DMS153 (cell line): ENCODE measurements at regions not wholly inside any gene's neighbourhood (a gene's known extent, or its start where the extent isn't known, plus 50 kb on each side); places are given as distances from the start of the nearest gene placed in this dataset.
A peak's percentile ranks its signal among the peaks of the same experiment; 100 is the strongest.
"Not testable (repeated sequence)": the region's sequence is repeated elsewhere in the genome, so short reads cannot be mapped to it uniquely, and the experiment has no call there.

ENCODE experiments used
- DNase-seq: peaks from one replicate; lab custom pipeline; 2025; lab: John Stamatoyannopoulos, UW

DNA sequence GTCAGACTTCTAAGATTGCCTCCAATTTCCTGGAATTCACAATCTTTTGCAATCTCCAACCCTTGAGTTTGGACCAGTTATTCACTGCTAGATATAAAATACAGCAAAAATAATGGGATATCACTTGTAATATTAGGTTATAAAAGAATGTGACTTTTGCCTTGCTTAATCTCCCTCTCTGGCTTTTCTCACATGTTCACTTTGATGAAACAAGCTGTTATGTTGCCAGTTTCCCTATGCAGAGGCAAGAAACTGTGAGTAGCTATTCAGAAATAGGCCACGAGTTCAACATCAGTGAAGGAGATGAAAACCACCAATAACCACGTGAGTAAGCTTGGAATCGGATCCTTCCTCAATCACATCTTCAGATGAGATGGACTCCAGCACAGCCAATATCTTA, 842.7 kb downstream of the RNF144A start:
- DNase-seq, result no peak

DNA sequence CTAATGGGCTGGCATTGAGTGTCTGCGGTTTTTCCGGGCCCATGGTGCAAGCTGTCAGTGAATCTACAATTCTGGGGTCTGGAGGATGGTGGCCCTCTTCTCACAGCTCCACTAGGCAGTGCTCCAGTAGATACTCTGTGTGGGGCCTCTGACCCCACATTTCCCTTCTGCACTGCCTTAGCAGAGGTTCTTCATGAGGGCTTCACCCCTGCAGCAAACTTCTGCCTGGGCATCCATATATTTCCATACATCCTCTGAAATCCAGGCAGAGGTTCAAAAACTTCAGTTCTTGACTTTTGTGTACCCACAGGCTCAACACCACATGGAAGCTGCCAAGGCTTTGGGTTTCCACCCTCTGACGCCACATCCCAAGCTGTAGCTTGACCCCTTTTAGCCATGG, 846.2 kb downstream of the RNF144A start:
- not testable (repeated sequence) for DNase-seq

DNA sequence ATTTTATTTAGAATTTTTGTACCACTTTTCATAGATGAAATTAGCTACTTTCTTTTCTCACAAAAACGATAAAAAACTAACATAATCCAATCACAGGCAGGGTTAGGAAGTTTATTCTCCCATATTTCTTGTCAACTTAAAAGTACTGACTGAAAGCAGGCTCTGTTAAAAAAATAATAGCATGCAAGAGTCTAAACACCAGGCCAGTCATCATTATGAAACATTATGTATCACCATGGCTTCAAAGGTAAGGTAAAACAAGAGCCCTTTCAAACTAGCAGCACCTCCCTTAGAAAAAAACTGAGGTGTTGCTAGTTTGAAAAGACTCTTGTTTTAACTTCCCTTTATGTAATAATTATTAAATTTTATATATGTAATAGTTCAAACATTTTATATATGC, 848.0 kb downstream of the RNF144A start:
- DNase-seq, result no peak

DNA sequence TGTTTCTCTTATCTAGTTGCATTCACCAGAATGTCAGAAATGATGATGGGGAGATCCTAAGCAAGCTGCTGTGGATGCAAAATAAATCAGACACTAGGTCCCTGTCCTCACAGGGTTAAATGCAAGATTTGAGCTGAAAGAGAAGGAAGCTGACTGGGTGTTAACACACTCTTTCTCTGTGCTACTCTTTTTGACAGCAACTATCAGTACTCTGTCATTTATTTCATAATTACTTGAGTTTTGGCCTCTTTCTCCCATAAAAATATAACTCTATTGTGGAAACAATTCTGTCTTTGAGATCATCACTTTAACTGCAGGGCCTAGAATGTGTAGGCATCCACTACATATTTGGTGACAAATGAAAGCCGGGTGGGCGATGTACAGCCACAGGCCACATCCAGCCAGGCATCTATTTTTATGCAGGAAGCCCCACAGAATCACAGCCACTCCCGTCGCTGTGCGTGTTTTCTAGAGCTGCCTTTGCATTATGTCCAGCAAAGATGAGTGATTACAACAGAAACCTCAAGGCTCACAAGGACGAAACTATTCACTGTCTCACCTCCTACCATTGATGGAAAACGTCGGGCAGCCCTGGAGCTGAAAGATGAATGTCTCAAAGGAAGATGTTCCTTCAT, 849.0 kb downstream of the RNF144A start:
- no peak for DNase-seq

DNA sequence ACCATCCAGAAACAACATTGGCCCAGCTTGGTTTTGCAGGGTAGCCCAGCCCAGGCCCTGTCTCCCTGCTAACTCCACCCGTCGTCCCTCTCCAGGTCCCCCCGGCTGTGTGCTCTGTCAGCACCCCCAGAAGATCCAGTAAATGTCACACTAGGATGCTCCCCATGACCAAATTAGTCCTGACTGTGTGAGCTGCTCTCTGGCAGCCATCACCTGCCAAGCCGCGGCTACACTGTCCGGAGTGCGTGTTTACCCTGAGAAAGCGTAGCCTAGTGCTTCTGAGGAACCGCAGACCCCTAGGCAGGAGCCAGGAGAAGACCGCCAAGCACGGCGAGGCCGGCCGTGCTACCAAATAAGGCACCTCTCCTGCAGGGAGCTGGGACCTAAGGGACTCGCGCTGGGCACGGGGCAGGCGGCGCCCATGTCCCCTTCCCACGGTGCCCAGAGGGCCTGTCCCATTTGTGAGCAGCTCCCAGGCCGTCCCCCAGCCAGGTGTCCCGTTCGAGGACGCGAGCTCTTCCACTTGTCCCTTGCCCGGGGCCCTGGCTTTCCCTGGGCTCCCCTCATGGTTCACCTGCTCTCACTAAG, 849.9 kb downstream of the RNF144A start:
- no peak for DNase-seq

DNA sequence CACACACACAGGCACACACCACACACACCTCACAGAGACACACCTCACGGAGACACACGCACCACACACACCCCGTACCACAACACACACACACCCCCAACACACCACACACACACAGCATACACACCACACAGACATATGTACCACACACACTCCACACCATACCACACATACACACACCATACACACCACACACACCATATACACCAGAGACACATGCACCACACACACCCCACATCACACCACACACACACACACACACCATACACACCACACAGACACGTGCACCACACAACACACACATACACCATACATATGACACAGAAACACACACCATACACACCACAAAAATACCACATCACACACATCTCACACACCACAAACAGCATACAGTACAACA, 850.7 kb downstream of the RNF144A start:
- DNase-seq, result no peak

DNA sequence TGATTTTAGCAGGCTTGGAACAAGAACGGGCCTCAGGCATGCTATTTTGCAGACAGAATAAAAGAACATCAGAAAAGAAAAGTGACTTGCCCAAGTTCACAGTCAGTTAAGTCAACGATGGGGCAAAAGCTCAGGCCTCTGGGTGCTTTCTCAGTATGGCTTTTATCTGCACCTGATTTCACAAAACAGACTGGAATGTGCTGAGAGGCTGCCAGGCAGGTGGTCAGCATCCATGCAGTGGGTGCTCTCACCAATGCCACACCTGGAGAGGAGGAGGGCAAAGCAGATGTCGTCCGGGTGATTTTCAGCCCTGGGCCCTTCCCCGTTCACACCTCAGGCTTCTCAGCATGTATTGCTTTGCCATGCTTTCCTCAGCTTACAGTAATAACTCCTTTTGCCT, 854.6 kb downstream of the RNF144A start:
- DNase-seq, result no peak

DNA sequence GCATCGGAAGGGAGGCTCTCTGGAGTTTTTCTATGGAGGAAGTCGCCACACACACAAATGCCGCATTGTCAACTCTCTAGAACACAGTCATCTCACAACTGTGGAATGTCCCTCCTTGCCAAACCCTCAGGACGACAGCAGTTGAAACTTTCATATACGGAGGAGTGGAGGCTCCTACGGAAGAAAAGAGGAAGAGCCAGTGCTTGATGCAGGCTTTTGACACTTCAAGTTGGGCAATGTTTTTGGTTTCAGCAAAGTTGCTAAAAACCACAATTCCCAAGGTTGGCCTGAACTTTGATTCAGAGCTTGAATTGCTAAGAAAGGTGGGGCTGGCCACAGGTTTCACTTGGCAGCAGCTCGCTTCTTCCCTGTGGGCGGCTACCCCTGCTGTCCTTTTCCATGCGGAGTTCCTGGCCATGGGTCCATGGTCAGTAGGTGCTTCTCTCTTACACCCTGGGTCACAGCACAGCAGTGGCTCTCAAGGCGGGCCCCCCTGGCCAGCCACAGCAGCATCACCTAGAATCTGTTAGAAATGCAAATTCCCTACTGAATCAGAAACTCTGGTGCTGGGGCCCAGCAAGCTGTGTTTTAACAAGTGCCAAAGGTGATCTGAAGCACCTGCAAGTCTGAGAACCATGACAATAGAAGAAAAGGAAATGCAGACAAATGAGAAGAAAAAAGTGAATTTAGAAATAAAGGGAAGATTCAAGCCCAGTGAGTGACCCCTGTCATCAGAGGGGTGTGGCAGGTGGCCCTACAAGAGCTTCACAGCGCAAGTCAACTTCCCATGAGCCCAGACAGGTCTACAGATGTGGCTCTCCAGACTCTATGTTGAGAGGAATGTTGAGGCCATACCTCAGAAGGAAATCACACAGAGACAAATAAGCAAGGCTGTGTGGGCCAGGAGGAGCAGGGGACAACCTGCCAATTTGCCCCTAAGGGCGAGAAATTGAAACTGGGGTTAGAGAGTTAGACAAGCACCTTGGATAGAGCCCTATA, 856.4 kb downstream of the RNF144A start:
- no peak for DNase-seq

DNA sequence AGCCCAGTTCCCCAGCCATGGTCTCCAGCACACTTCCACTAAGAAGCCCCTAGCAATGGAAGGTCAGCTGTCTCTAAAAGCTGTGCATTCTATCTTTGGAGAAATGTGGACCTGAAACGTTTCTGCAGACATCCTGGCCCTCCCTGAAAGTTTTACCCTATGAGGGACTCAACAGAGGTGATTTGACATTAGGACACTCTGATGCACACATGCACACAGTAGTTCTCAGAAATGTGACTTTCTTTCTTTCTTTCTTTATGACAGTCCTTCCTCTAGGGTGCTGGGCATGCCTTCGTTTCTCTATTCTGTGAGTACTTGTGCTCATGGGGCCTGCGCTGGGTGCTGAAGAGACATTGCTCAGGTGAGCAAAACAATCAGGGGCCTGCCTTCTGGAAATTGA, 857.3 kb downstream of the RNF144A start:
- DNase-seq, result no peak

DNA sequence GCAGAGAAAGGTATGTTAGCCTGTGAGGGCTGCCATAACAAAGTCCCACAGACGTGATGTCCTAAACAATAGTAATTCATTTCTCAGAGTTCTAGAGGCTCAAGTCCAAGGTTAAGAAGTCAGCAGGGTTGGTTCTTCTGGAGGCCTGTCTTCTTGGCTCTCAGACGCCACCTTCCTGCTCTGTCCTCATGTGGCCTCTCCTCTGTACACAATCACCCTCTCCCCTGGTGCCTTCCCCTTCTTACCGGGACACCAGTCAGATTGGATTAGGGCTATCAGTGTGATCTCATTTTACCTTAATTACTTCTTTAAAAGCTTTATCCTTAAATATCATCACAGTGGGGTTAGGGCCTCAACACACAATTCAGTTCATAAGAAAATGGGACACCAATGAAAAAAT, 860.5 kb downstream of the RNF144A start:
- DNase-seq, result no peak

DNA sequence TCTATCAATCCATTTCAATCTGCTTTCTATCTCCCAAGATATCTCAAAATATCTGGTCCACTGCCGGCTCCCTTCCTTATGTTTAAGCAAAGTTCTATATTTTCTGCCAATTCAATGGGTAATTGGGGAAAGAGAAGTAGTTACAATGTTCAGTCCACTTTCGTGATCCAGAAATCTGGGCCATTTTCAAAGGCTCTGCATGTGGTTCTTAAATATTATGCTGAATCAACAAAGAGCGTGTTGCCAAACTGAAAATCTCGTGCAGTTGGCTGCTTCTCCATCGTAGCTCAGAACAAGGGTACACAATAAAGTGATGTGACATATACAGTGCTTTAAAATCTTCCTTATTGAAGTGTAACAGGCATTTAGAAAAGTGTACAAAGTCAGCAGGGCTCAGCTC, 863.1 kb downstream of the RNF144A start:
- no peak for DNase-seq

DNA sequence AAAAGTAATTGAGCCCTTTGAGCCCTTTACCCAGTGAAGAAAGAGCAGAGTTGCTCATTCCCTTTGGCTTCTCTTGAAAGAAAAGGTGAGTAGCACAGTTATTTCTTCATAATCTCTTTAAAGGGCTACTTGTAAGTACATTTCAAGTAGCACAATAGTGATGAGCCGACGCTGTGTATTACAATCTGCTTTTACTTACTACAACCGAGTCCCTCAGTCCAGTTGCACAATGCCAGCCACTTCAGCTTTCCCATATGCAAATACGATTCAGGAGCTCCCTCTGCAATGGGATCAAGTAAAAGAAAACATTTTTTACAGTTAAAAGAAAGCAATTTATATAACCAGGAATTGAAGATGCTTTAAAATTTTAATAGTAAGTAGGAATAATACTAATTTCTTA, 868.5 kb downstream of the RNF144A start:
- DNase-seq, result no peak

DNA sequence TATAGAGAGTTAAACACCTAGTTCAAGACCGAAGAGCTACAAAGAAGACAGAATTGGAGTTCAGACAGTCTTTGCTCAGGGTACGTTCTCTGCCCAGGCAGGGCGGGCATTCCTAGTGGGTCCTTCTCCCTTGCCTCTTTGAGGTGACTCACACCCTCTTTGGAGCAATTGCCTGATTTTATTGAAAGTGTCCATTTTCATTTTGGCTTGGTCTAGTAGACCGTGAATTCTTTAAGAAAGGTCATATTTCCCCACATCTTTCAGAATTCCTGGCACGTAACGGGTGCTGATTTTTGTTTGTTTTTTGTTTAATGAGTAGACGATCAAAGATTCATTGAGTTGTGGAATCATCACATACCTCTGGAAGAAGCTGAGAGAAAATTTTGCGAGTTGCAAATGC, 871.5 kb downstream of the RNF144A start:
- no peak for DNase-seq

DNA sequence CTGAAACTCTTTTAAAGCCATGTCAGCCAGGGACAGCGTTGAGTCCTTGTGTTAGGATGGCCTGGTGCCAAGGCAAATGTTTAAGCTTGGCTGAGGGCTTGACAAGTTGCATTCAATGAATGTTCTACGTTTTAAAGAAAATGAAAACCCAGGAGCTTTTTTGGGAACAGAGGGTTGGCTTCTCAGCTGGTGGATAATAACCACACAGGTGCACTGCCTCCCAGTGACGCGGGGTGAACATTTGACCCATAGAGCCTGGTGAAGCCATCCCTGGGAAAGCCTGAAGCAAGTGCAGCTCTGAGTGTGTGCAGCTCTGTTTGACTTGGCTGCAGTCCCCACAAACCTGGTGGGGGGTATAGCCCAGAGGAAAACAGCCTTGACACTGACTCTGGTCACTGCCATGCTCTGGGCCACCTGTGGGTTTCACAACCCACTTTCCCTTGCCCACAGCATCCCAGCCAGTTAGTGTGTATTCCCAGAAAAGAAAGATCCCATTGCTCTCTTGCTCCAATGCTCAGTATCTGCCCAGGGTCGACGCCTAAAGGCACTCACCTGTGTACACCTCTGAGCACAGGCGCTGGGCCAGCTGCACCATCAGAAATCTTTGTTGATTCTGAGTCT, 874.9 kb downstream of the RNF144A start:
- DNase-seq, result peak; percentile 81

DNA sequence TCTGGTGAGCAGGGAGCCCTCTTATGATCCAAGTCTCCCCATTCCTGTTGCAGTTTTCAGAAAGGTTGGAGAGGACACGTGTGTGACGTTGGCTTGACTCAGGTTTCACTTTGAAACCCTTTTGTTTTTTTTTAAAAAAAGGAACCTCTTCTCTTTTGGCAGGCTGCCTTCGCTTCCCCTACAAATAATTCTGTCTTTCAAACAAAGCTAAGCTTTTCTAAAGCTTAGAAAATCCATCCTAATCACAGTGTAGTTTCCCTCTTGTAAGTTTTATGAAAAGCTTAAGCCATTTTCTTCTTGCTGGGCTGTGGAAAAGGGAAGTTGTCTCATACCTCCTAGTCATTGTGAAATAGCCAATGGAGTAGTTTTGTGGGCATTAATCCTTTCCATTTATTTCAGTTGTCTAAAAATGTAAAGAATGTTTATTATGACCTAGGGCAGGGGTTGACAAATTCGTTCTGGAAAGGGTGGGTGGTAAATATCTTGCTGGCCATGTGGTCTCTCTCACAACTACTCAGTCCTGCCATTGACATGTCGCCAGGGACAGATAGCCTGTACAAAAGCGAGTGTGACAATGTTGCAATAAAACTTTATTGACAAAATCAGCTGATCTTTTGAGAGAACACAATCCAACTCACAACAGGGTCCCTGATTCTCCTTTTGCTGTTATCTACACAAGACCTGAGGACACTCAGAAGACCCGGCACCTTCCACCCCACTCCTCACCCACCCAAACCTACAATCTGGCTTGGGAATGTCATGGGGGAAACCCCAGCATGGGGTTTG, 878.8 kb downstream of the RNF144A start:
- DNase-seq, result peak; percentile 52

DNA sequence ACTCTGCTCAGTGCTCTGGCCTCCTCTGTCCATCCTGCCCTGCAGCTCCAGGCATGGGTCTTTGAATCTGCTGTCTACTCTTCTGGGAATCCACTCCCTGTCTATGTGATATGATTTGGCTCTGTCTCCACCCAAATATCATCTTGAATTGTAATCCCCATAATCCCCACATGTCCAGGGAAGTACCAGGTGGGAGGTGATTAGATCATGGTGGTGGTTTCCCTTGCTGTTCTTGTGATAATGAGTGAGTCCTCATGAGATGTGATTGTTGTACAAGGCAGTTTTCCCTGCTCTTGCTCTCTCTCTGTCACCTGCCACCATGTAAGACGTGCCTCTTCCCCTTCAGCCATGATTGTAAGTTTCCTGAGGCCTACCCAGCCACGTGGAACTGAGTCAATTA, 881.8 kb upstream of the ID2 start:
- no peak for DNase-seq

DNA sequence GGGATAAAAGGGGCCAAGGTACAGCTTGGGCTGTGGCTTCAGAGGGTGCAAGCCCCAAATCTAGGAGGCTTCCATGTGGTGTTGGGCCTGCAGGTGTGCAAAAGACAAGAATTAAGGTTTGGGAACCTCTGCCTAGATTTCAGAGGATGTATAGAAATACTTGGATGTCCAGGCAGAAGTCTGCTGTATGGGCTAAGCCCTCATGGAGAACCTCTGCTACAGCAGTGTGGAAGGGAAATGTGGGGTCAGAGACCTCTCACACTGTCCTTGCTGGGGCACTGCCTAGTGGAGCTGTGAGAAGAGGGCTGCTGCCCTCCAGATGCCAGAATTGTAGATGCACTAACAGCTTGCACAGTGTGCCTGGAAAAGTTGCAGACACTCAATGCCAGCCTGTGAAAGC, 880.6 kb upstream of the ID2 start:
- DNase-seq, result no peak

DNA sequence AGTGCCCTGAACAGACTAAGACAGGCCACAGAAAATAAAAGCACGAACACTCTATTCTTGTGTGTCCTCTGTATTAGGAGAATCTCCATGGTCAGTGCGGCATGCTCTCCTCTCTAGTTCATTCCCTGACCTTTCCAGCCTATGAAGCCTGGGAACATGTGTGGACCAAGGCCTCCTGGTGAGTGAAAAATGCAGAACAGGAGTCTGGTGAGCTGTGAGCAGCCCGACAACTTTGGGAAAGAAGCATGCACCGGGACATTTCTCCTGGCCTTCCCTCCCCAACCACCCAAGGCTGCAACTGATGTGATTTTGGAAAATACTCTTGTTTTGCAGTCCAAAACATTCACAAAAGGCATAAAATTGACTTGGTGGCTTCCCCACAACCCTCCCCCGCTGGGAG, 878.3 kb upstream of the ID2 start:
- no peak for DNase-seq

DNA sequence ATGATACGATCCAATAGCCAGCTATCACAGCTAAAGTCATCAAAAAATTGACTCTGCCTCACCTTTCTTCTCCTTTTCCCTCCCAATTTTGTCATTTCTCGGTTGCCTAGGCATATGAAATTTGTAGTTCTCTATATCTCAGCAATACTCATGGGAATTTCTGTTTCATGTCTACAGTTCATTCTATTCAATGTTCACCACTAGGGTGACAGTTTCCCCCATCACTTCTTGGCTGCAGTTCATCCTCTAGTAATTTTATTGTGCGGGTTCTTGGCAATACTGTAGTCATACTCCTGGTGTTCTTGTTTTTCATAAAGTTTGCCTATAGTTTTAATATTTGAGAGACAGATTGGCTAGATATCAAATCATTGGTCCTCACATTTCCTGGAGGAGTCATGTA, 872.2 kb upstream of the ID2 start:
- no peak for DNase-seq

DNA sequence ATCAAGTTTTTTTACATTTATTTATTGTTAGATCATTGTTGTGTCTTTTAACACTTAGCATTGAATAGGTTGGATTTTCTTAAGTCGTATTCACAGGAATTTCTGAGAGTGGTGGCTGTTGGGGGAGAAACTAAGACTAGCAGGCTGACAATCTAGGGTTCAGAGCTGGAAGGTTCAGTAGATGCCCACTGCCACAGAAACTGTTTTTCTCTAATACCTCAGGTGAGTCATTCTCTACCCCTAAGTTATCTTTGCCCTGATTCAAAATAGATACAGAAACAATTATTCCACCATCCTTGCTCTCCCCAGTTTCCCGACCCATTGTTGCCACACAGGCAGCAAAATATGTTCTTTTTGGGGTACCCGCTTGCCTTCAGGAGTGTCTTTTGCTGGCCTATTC, 870.8 kb upstream of the ID2 start:
- DNase-seq, result no peak

DNA sequence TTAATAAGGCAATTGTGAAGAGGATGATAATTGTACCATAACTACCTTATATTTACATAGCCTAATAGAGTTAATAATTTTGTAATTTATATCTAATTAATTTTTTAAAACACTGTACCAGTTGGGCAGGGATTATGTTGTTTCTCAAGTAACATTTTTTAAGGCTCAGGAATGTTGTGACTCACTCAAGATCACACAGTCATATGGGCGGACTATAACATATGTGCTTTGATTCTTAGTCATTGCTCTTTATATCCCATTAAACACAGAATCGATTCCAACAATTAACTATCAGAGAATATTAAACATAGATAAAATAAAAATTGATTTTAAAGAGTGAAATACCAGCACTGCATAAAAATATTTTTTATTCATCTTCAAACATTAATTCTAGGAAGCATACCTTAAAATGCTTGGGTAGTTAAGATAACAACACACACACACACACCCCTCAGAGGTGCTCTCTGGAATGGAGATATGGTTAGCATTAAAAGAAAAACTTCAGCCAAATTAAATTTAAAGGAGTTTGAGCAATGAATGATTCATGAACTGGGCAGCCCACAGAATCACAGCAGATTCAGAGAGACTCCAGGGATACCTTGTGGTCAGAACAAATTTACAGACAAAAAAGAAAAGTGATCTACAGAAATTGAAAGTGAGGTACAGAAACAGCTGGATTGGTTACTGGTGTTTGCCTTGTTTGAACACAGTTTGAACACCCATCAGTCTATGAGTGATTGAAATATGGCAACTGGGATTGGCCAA, 869.4 kb upstream of the ID2 start:
- no peak for DNase-seq
